ENCODE measurements at regions not wholly inside any gene's neighbourhood (a gene's known extent, or its start where the extent isn't known, plus 50 kb on each side); places are given as distances from the start of the nearest gene placed in this dataset.

DNA sequence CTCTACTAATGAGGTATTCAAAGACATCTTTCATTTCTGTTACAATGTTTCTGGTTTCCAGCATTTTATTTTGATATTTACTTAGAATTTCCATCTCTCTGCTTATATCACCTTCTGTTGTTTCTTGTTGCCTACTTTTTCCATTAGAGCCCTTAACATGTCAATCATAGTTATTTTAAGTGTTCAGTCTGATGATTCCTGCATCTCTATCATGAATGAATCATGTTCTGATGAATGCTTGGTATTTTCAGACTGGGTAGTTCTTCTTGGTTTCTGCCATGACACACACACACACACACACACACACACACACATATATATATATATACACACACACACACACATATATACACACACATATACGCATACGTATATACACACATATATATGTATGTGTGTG lies 486.4 kb upstream of the ISX start:
- Histone ChIP-seq H3K4me2 (ENCODE audit: low read depth, low read length, poor library complexity, severe bottlenecking) (no peak overlapping the region), H3F3A (ENCODE audit: insufficient read depth) (no peaks in the 10 kb centered on the region), H3K27me3 (ENCODE audit: low read length) (no peaks in the 10 kb centered on the region), H4K20me1 (ENCODE audit: low read depth, low read length) (no peaks in the 10 kb centered on the region), H3K4me3 (ENCODE audit: insufficient read depth, low read length, poor library complexity, severe bottlenecking) (no peak overlapping the region), H3K36me3 (ENCODE audit: low read length) (no peaks in the 10 kb centered on the region), H3K9ac (ENCODE audit: low read length) (no peak overlapping the region), H2AFZ (ENCODE audit: low read depth, low read length, severe bottlenecking) (no peak overlapping the region), H3K9me3 (ENCODE audit: insufficient read depth, low read length) (no peaks in the 10 kb centered on the region), H3K79me2 (ENCODE audit: insufficient read depth, low read length) (no peaks in the 10 kb centered on the region), H3K9me2 (replicated peaks; ENCODE audit: insufficient read depth, low read length) (no peaks in the 10 kb centered on the region), H3K27ac (ENCODE audit: low read depth, low read length) (no peak overlapping the region)
- TF ChIP-seq EZH2phosphoT487 (conservative IDR thresholded peaks at IDR 0.05; ENCODE audit: low read length): no peak
- no peak for TF ChIP-seq CTCF (IDR thresholded peaks at IDR 0.05; ENCODE audit: insufficient read depth, low read length, poor library complexity, severe bottlenecking)

DNA sequence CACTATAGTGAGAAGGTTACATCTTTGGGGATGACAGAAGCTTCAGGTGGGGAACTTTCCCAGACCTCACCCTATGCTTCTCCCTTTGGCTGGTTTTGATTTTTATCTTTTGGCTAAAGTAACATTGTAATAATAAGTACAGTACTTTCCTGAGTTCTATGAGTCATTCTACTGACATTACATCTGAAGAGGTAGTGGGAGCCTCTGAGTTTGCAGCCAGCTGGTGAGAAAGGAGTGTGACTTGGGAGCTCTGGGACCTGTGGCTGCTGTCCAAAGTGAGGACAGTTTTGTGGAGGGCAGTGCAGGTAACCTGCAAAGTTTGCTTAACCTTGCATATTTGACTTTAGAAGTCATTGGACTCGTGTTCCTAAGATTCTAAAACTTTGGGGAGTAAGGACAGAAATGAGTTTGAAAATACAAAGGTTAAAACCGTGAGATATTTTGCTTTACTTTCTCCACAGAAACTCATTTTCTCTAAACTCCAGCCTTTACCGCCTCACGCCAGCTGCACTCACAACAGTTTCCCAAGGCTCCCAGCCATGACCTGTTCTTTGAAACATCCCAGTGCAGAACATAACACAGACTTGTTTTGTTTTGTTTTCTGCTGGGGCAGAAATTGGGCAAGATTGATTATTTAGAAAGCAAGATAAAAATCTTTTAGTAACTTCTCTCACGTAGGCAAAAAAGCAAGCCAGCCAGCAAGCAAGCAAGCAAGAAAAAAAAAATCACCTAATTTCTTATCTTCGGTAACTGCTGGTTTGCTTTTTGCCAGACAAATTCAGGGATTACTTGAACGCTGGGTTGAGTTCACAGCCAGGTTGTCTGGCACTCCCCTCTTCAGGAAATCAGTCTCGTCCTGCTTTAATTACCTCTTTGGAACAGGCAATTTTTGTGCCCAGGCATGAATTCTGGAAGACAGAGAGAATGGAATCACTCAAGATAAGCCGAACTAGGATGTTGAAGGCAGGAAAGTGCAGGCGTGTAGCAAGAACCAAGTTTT lies 478.3 kb upstream of the ISX start:
- no peaks in the 10 kb centered on the region for H4K20me1 ChIP-seq (ENCODE audit: low read depth, low read length)

GRCh38 chr22:34588871-34589545 lies 476.9 kb upstream of the ISX start:
- H3K9me2 ChIP-seq (replicated peaks; ENCODE audit: insufficient read depth, low read length): no peaks in the 10 kb centered on the region
- no peaks in the 10 kb centered on the region for H3K36me3 ChIP-seq (ENCODE audit: low read length)
- H3K27me3 ChIP-seq (ENCODE audit: low read length): no peaks in the 10 kb centered on the region
- H3F3A ChIP-seq (ENCODE audit: insufficient read depth): no peaks in the 10 kb centered on the region
- H3K4me3 ChIP-seq (ENCODE audit: insufficient read depth, low read length, poor library complexity, severe bottlenecking): no peak overlapping the region
- H2AFZ ChIP-seq (ENCODE audit: low read depth, low read length, severe bottlenecking): no peak overlapping the region
- H3K9me3 ChIP-seq (ENCODE audit: insufficient read depth, low read length): no peaks in the 10 kb centered on the region
- H4K20me1 ChIP-seq (ENCODE audit: low read depth, low read length): no peaks in the 10 kb centered on the region
- no peak overlapping the region for H3K27ac ChIP-seq (ENCODE audit: low read depth, low read length)
- H3K79me2 ChIP-seq (ENCODE audit: insufficient read depth, low read length): no peaks in the 10 kb centered on the region
- no peak overlapping the region for H3K4me2 ChIP-seq (ENCODE audit: low read depth, low read length, poor library complexity, severe bottlenecking)
- H3K9ac ChIP-seq (ENCODE audit: low read length): no peak overlapping the region
- TF ChIP-seq CTCF (IDR thresholded peaks at IDR 0.05; ENCODE audit: insufficient read depth, low read length, poor library complexity, severe bottlenecking) (no peak), EZH2phosphoT487 (conservative IDR thresholded peaks at IDR 0.05; ENCODE audit: low read length) (no peak)

More for the DNA sequence above, 478.3 kb upstream of the ISX start:
- Histone ChIP-seq H3K4me2 (ENCODE audit: low read depth, low read length, poor library complexity, severe bottlenecking) (no peak overlapping the region), H3K9me2 (replicated peaks; ENCODE audit: insufficient read depth, low read length) (no peaks in the 10 kb centered on the region), H2AFZ (ENCODE audit: low read depth, low read length, severe bottlenecking) (no peak overlapping the region), H3K36me3 (ENCODE audit: low read length) (no peaks in the 10 kb centered on the region), H3K9me3 (ENCODE audit: insufficient read depth, low read length) (no peaks in the 10 kb centered on the region), H3K79me2 (ENCODE audit: insufficient read depth, low read length) (no peaks in the 10 kb centered on the region), H3K9ac (ENCODE audit: low read length) (no peak overlapping the region), H3K27me3 (ENCODE audit: low read length) (no peaks in the 10 kb centered on the region), H3K4me3 (ENCODE audit: insufficient read depth, low read length, poor library complexity, severe bottlenecking) (no peak overlapping the region), H3F3A (ENCODE audit: insufficient read depth) (no peaks in the 10 kb centered on the region), H3K27ac (ENCODE audit: low read depth, low read length) (no peak overlapping the region)
- no peak for TF ChIP-seq CTCF (IDR thresholded peaks at IDR 0.05; ENCODE audit: insufficient read depth, low read length, poor library complexity, severe bottlenecking)
- TF ChIP-seq EZH2phosphoT487 (conservative IDR thresholded peaks at IDR 0.05; ENCODE audit: low read length): no peak

All from SU-DHL-6 (cell line).